H9 (cell line): ENCODE measurements at regions not wholly inside any gene's neighbourhood (a gene's known extent, or its start where the extent isn't known, plus 50 kb on each side); places are given as distances from the start of the nearest gene placed in this dataset.

ENCODE experiments used
- DNase-seq: peaks from one replicate; pipeline ENCODE4 v3.0.0-alpha.2; 2017
- H2AFZ ChIP-seq: one replicate; pipeline ENCODE4 v1.6.1; 2013; ENCODE audit warnings: mild to moderate bottlenecking, low read length, control low read depth, moderate library complexity
- H2AK5ac ChIP-seq: 2 replicates; pipeline ENCODE4 v1.6.1; 2013; ENCODE audit warnings: low read length, control low read depth, mixed read lengths; ENCODE audit not compliant: insufficient read length
- H2BK120ac ChIP-seq: one replicate; pipeline ENCODE4 v1.6.1; 2013; ENCODE audit warnings: low read depth, mild to moderate bottlenecking, low read length, control low read depth, inconsistent platforms; ENCODE audit not compliant: poor library complexity, severe bottlenecking
- H2BK12ac ChIP-seq: 2 replicates; pipeline ENCODE4 v1.6.1; 2013; ENCODE audit warnings: low read length, control low read depth, mixed read lengths, low read depth; ENCODE audit not compliant: insufficient read length
- H2BK15ac ChIP-seq: 2 replicates; pipeline ENCODE4 v1.6.1; 2013; ENCODE audit warnings: low read depth, low read length, control low read depth
- H2BK20ac ChIP-seq: one replicate; pipeline ENCODE4 v1.6.1; 2013; ENCODE audit warnings: low read depth, mild to moderate bottlenecking, low read length, control low read depth, inconsistent platforms; ENCODE audit not compliant: poor library complexity, severe bottlenecking
- H2BK5ac ChIP-seq: 2 replicates; pipeline ENCODE4 v1.6.1; 2013; ENCODE audit warnings: low read length, control low read depth, mixed read lengths; ENCODE audit not compliant: insufficient read length
- H3K14ac ChIP-seq: 2 replicates; pipeline ENCODE4 v1.6.1; 2013; ENCODE audit warnings: low read length, control low read depth; ENCODE audit not compliant: insufficient read depth
- H3K18ac ChIP-seq: 2 replicates; pipeline ENCODE4 v1.6.1; 2013; ENCODE audit warnings: low read depth, mild to moderate bottlenecking, mixed read lengths, low read length, control low read depth; ENCODE audit not compliant: insufficient read length
- H3K23ac ChIP-seq: 2 replicates; pipeline ENCODE4 v1.6.1; 2013; ENCODE audit warnings: low read length, control low read depth, mixed read lengths, low read depth; ENCODE audit not compliant: insufficient read length
- H3K23me2 ChIP-seq: 2 replicates; pipeline ENCODE4 v1.6.1; 2013; ENCODE audit warnings: low read depth, mild to moderate bottlenecking, mixed read lengths, low read length, control low read depth; ENCODE audit not compliant: insufficient read length, poor library complexity, severe bottlenecking
- H3K27ac ChIP-seq: 2 replicates; pipeline ENCODE4 v1.5.1; 2013; ENCODE audit warnings: low read length, control low read depth, mixed read lengths, low read depth; ENCODE audit not compliant: insufficient read length
- H3K27me3 ChIP-seq: 2 replicates; pipeline ENCODE4 v1.6.1; 2013; ENCODE audit warnings: low read length, control low read depth, inconsistent platforms; ENCODE audit not compliant: insufficient read depth
- H3K4ac ChIP-seq: 2 replicates; pipeline ENCODE4 v1.6.1; 2013; ENCODE audit warnings: low read depth, mild to moderate bottlenecking, control low read depth, inconsistent platforms, low read length, moderate library complexity
- H3K4me1 ChIP-seq: 2 replicates; pipeline ENCODE4 v1.6.1; 2013; ENCODE audit warnings: low read length, control low read depth, inconsistent platforms; ENCODE audit not compliant: insufficient read depth
- H3K4me2 ChIP-seq: 2 replicates; pipeline ENCODE4 v1.6.1; 2013; ENCODE audit warnings: low read length, control low read depth, mixed read lengths; ENCODE audit not compliant: insufficient read length, insufficient read depth
- H3K56ac ChIP-seq: 2 replicates; pipeline ENCODE4 v1.6.1; 2013; ENCODE audit warnings: low read depth, mild to moderate bottlenecking, mixed read lengths, low read length, control low read depth; ENCODE audit not compliant: insufficient read length
- H3K79me1 ChIP-seq: 2 replicates; pipeline ENCODE4 v1.6.1; 2013; ENCODE audit warnings: low read depth, mild to moderate bottlenecking, moderate library complexity, low read length, control low read depth, inconsistent platforms; ENCODE audit not compliant: insufficient read depth, poor library complexity, severe bottlenecking
- H3K79me2 ChIP-seq: 2 replicates; pipeline ENCODE4 v1.6.1; 2013; ENCODE audit warnings: low read length, control low read depth, inconsistent platforms; ENCODE audit not compliant: insufficient read depth
- H3K9ac ChIP-seq: 2 replicates; pipeline ENCODE4 v1.6.1; 2013; ENCODE audit warnings: low read length, control low read depth, mixed read lengths; ENCODE audit not compliant: insufficient read length; ENCODE audit errors: extremely low read depth
- H3K9me3 ChIP-seq: one replicate; pipeline ENCODE4 v1.6.1; 2013; ENCODE audit warnings: low read depth, low read length, inconsistent platforms; ENCODE audit not compliant: control insufficient read depth
- H3T11ph ChIP-seq: one replicate; pipeline ENCODE4 v1.6.1; 2013; ENCODE audit warnings: mild to moderate bottlenecking, low read length, control low read depth, inconsistent platforms
- H4K20me1 ChIP-seq: one replicate; pipeline ENCODE4 v1.6.1; 2013; ENCODE audit not compliant: control insufficient read depth, insufficient read length, insufficient read depth
- H4K5ac ChIP-seq: 2 replicates; pipeline ENCODE4 v1.6.1; 2013; ENCODE audit warnings: low read depth, mild to moderate bottlenecking, mixed read lengths, low read length, control low read depth; ENCODE audit not compliant: insufficient read length
- H4K8ac ChIP-seq: replicated peaks from 2 replicates; pipeline ENCODE4 v1.6.1; 2013; ENCODE audit warnings: low read length, control low read depth, mixed read lengths, low read depth; ENCODE audit not compliant: insufficient read length
- H4K91ac ChIP-seq: 2 replicates; pipeline ENCODE4 v1.6.1; 2013; ENCODE audit warnings: low read depth, mild to moderate bottlenecking, moderate library complexity, mixed read lengths, low read length, control low read depth; ENCODE audit not compliant: insufficient read length
- H3K27ac Mint-ChIP-seq, 3 experiments: 2 replicates in 2 of 3; 3 replicates in 1 of 3; pipeline ENCODE4 v1.8.0; 2020 to 2021; ENCODE audit warnings: mixed read lengths in 3 of 3, mild to moderate bottlenecking in 1 of 3, moderate library complexity in 1 of 3
- H3K27me3 Mint-ChIP-seq: 2 replicates; pipeline ENCODE4 v1.8.0; 2021; ENCODE audit warnings: low read depth, mild to moderate bottlenecking, moderate library complexity, mixed read lengths
- H3K36me3 Mint-ChIP-seq, 3 experiments: 2 replicates in 2 of 3; 3 replicates in 1 of 3; pipeline ENCODE4 v1.8.0; 2020 to 2021; ENCODE audit warnings: low read depth in 3 of 3, mixed read lengths in 3 of 3; ENCODE audit not compliant: insufficient read depth in 1 of 3
- H3K4me1 Mint-ChIP-seq, 2 experiments: 2 replicates each; pipeline ENCODE4 v1.8.0; 2020; ENCODE audit warnings: mixed read lengths in 2 of 2
- H3K4me3 Mint-ChIP-seq, 2 experiments: 2 replicates in 1 of 2; 3 replicates in 1 of 2; pipeline ENCODE4 v1.8.0; 2020 to 2021; ENCODE audit warnings: mild to moderate bottlenecking in 2 of 2, mixed read lengths in 2 of 2, moderate library complexity in 1 of 2
- H3K9me3 Mint-ChIP-seq, 2 experiments: 2 replicates in 1 of 2; 3 replicates in 1 of 2; pipeline ENCODE4 v1.8.0; 2020; ENCODE audit warnings: mild to moderate bottlenecking in 2 of 2, mixed read lengths in 2 of 2, moderate library complexity in 1 of 2
- CTCF ChIP-seq: fragments of 200-600 bp; sonication (generic); conservative IDR thresholded peaks from 3 replicates; pipeline ENCODE4 v1.8.0; 2021; ENCODE audit warnings: antibody characterized with exemption, mild to moderate bottlenecking
- WGBS: extraction: QIAGEN DNeasy Blood & Tissue Kit; methylation state at CpG from one replicate; pipeline ENCODE4 v1.1.7; 2013; ENCODE audit warnings: missing lambda C conversion rate, low lambda C conversion rate, mixed read lengths; ENCODE audit not compliant: insufficient read length; ENCODE audit errors: extremely low coverage; 5-methylcytosine and 5-hydroxymethylcytosine counted together

GRCh38 chr11:105201166-105201565, 61.6 kb upstream of the CARD18 start:
- Mint-ChIP-seq H3K27ac (no peak overlapping the region), H3K36me3 (no peaks in the 10 kb centered on the region; a peak in 1 of 7 replicates)

More at GRCh38 chr11:105201166-105201565, 61.6 kb upstream of the CARD18 start:
- H2BK15ac ChIP-seq, result no peak overlapping the region
- H3K23ac ChIP-seq, result no peak overlapping the region
- H3K79me2 ChIP-seq, result no peaks in the 10 kb centered on the region
- TF ChIP-seq CTCF, result no peak
- no peaks in the 10 kb centered on the region for H3K27me3 ChIP-seq
- no peaks in the 10 kb centered on the region for H3K9me3 ChIP-seq
- Mint-ChIP-seq H3K4me1 (no peaks in the 10 kb centered on the region), H3K9me3 (no peaks in the 10 kb centered on the region), H3K4me3 (no peak overlapping the region), H3K27me3 (no peaks in the 10 kb centered on the region)
- no peak overlapping the region for H2BK5ac ChIP-seq
- H3K27ac ChIP-seq, result no peak overlapping the region
- no peak overlapping the region for H3K14ac ChIP-seq
- no peaks in the 10 kb centered on the region for H4K20me1 ChIP-seq
- no peaks in the 10 kb centered on the region for H3K79me1 ChIP-seq
- no peak overlapping the region for H2BK120ac ChIP-seq
- no peak overlapping the region for H3K4ac ChIP-seq
- no peak overlapping the region for H3K4me2 ChIP-seq
- H4K8ac ChIP-seq, result no peak overlapping the region
- H4K91ac ChIP-seq, result no peak overlapping the region
- no peak overlapping the region for H2BK12ac ChIP-seq
- H3K4me1 ChIP-seq, result no peaks in the 10 kb centered on the region
- no peak overlapping the region for H4K5ac ChIP-seq
- no peak overlapping the region for H2BK20ac ChIP-seq
- no peak for DNase-seq
- no peak overlapping the region for H3K18ac ChIP-seq
- H3K56ac ChIP-seq, result no peak overlapping the region
- H3K23me2 ChIP-seq, result no peaks in the 10 kb centered on the region
- no peak overlapping the region for H3K9ac ChIP-seq
- no peak overlapping the region for H2AK5ac ChIP-seq
- no CpG with 5 or more reads among the region's 5 CpGs for WGBS
- no peak overlapping the region for H3T11ph ChIP-seq
- H2AFZ ChIP-seq, result no peak overlapping the region
